Pancreas (tissue), 10 donors: ENCODE measurements at regions not wholly inside any gene's neighbourhood (a gene's known extent, or its start where the extent isn't known, plus 50 kb on each side); places are given as distances from the start of the nearest gene placed in this dataset.

Experiments
- ATAC-seq, 4 donors: fragments of 200-7000 bp; cut with Tn5 transposase; one replicate each; pipeline versions ENCODE4 v1.8.0 to v1.9.1; 2020; ENCODE audit warnings: mild to moderate bottlenecking in 4 of 4, moderate library complexity in 4 of 4
- DNase-seq, 6 donors: peaks; one replicate each; pipeline ENCODE4 v3.0.0-alpha.2; 2020
- FAIRE-seq: peaks from 2 replicates; lab custom pipeline; 2012; peaks lifted over from hg19 to GRCh38; lab: Jason Lieb, UNC
- H3K27ac ChIP-seq, 4 donors: fragments of 200-600 bp; sonication (generic); 1 replicate in 3 of 4; 2 replicates in 1 of 4; pipeline versions ENCODE4 v1.5.0 to v1.8.0; 2020
- H3K27me3 ChIP-seq, 4 donors: fragments of 200-600 bp; one replicate each; pipeline ENCODE4 v1.8.0; 2021
- H3K36me3 ChIP-seq, 3 donors: fragments of 200-600 bp; sonication (generic) in 1 of 3; one replicate each; pipeline versions ENCODE4 v1.5.0 to v1.8.0; 2020 to 2021
- H3K4me1 ChIP-seq, 3 donors: fragments of 200-600 bp; one replicate each; pipeline ENCODE4 v1.8.0; 2021
- H3K4me3 ChIP-seq, 4 donors: fragments of 200-600 bp; sonication (generic) in 2 of 4; one replicate each; pipeline versions ENCODE4 v1.5.0 to v1.8.0; 2020 to 2021
- H3K9me3 ChIP-seq, 4 donors: fragments of 200-600 bp; one replicate each; pipeline ENCODE4 v1.8.0; 2021
- WGBS, 2 donors: extraction: QIAGEN DNeasy Blood & Tissue Kit; methylation state at CpG; one replicate each; pipeline ENCODE4 v1.1.7; 2013; 5-methylcytosine and 5-hydroxymethylcytosine counted together
- intact Hi-C, 3 donors: fragments of 100-400 bp; cut with DNase I; formaldehyde crosslinking; loops; one replicate each; pipeline versions ENCODE4 v1.11.1 to v1.14.2; 2022
- TF ChIP-seq, protein P1 (sequence below), 4 donors: fragments of 200-600 bp; sonication (generic) in 3 of 4; IDR thresholded peaks; one replicate each; pipeline versions ENCODE4 v1.5.0 to v1.8.0; 2021; ENCODE audit warnings: antibody characterized with exemption in 4 of 4
- donor health status: healthy with polysubstance abuse.
- donor health status: DM: no; HTN: no; CAD: no; lungs with moderate emphysema.
- donor health status: DM: no; HTN: no; CAD: no.
- donor health status: control.
- donor health status: control.
- donor health status: Bipolar disorder and iron deficiency.
- donor health status: DM: yes; HTN: yes; CAD: no.
- donor health status: DM: no; HTN: no; CAD: no.
- donor health status: DM: no; HTN: no; CAD: no.
- donor health status: DM: yes; HTN: yes; CAD: no.

DNA sequence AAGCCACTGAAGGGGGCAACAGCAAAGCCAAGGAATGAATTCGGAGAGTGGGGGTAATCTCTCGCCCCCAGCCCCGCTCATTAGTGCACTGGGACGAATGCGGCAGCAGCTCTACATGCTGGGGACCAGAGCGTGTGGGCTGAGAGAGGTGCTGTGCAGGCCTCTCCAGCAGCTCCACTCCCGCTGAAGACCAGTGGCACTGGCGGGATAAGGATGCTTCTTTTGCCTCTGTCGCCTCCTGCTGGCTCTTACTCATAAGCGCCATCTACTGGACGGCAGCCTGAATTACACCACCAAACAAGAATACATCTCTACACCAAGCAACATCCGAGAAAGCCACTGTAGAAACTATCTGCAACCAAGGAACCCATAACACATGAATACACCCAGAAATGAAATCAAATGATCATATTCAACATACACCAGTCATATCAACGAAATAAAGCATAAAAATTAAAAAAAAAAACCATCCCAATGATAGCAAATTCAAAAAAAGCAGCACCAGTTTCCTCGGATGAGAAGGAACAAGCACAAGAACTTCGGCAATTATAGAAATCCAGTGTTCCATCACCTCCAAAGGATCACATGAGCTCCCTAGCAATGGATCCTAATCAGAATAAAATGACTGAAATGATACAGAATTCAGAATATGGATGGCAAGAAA, 79.0 kb upstream of the TMEM168 start:
- H3K4me3 ChIP-seq = no peak overlapping the region
- 77 to 79% methylated on average over 15 of the region's 15 CpGs for WGBS, 2 donors
- TF ChIP-seq, protein P1, sequence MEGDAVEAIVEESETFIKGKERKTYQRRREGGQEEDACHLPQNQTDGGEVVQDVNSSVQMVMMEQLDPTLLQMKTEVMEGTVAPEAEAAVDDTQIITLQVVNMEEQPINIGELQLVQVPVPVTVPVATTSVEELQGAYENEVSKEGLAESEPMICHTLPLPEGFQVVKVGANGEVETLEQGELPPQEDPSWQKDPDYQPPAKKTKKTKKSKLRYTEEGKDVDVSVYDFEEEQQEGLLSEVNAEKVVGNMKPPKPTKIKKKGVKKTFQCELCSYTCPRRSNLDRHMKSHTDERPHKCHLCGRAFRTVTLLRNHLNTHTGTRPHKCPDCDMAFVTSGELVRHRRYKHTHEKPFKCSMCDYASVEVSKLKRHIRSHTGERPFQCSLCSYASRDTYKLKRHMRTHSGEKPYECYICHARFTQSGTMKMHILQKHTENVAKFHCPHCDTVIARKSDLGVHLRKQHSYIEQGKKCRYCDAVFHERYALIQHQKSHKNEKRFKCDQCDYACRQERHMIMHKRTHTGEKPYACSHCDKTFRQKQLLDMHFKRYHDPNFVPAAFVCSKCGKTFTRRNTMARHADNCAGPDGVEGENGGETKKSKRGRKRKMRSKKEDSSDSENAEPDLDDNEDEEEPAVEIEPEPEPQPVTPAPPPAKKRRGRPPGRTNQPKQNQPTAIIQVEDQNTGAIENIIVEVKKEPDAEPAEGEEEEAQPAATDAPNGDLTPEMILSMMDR (IDR thresholded peaks at IDR 0.05) = peak in 3 of 4 donors; percentile 20 to 28 (median 27)
- no peaks in the 10 kb centered on the region for H3K27me3 ChIP-seq
- H3K36me3 ChIP-seq = no peaks in the 10 kb centered on the region
- intact Hi-C loops = no loop called here
- H3K27ac ChIP-seq = no peak overlapping the region
- H3K9me3 ChIP-seq = no peaks in the 10 kb centered on the region
- peak in 1 of 6 donors; percentile 48 for DNase-seq
- ATAC-seq = peak in 2 of 4 donors; percentile 12 to 17
- no peak for FAIRE-seq
- no peaks in the 10 kb centered on the region for H3K4me1 ChIP-seq

DNA sequence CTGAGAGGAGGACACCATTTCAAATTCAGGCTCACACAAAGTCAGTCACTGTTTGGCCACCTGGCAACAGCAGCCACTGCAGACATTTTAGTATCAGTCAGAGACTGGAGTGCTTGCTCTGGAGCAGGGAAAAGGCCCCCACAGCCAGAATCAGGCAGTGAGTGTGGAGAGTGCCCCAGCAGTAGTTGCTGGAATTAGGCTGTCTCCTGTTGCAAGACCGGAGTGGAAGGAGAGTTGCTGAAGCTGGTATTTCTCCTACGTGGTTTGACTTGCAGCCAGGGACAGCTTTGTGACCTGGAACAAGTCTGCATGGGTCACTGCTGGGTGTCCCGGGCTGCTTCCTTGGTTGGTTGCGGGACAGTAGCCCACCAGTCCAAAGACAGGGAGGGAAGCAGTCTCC, 78.4 kb upstream of the TMEM168 start:
- intact Hi-C loops = no loop called here
- DNase-seq (no peak), FAIRE-seq (no peak), ATAC-seq (no peak)
- TF ChIP-seq, protein P1 (IDR thresholded peaks at IDR 0.05) = no peak
- Histone ChIP-seq H3K27ac (no peak overlapping the region), H3K4me3 (no peak overlapping the region), H3K27me3 (no peaks in the 10 kb centered on the region), H3K4me1 (no peaks in the 10 kb centered on the region), H3K36me3 (no peaks in the 10 kb centered on the region), H3K9me3 (no peaks in the 10 kb centered on the region)
- 96 to 98% methylated on average over 4 of the region's 4 CpGs for WGBS, 2 donors

DNA sequence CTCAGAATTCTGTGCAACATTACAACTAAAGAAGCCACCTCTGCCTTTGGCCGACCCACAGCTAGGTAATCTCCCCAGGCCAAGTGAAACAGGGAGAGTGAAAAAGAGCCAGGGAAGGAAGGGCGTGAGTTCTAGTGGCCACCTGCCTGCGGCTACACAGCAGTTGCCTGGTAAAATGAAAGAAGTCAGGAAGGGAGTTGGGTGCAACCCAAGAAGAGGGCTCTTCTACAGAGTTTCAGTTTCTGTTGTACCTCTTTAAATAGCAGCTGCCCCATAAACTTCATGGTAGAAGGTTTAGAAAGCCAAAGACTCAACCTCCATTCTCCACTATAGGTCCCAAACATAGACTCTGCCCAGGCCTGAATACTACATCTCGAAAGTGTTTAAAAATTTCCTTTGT, 76.2 kb upstream of the TMEM168 start:
- Histone ChIP-seq H3K4me1 (no peaks in the 10 kb centered on the region), H3K27me3 (no peaks in the 10 kb centered on the region), H3K4me3 (no peak overlapping the region), H3K36me3 (no peaks in the 10 kb centered on the region), H3K27ac (no peak overlapping the region), H3K9me3 (no peaks in the 10 kb centered on the region)
- ATAC-seq = no peak
- no peak for DNase-seq
- intact Hi-C loops = no loop called here
- TF ChIP-seq, protein P1 (IDR thresholded peaks at IDR 0.05) = no peak
- 92 to 93% methylated on average over 4 of the region's 4 CpGs for WGBS, 2 donors
- no peak for FAIRE-seq

DNA sequence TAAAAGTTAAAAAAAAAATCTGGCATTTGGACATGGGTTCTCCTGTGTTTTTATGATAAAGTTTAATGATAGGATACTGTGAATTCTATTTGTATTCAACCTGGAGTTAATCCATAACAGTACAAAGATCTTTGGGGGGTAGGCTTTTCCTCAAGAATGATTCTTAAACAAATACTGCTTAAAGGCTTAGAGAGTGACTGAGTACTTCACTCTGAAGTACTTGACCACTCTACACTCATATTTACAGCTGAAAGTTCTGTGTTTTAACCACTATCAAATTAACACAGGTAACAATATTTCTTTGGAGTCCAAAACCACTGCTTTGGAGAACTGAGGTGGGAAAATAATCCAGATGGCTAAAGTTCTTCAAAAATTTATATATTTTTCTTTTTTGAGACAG, 74.2 kb upstream of the TMEM168 start:
- TF ChIP-seq, protein P1 (IDR thresholded peaks at IDR 0.05) = no peak
- ATAC-seq = no peak
- no peak for FAIRE-seq

DNA sequence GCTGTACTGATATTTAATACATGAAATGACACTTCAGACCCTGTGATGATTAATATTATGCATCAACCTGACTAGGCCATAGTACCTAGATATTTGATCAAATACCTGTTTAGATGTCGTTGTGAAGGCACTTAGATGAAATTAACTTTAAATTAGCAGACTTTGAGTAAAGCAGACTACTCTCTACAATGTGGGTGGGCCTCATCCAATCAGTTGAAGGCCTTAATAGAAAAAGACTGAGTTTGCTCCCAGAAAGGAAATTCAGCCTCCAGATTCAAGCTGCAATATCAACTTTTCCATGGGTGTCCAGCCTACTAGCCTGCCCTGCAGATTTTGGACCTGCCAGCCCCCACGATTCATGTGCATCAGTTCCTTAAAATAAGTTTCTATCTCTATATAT, 68.6 kb upstream of the TMEM168 start:
- peaks cover 0 to under 1% (median 0%) of the 10 kb centered on the region in 3 donors for H3K4me1 ChIP-seq
- TF ChIP-seq, protein P1 (IDR thresholded peaks at IDR 0.05) = no peak
- ATAC-seq (no peak), DNase-seq (no peak), FAIRE-seq (no peak)
- intact Hi-C loops = no loop called here
- no peaks in the 10 kb centered on the region for H3K27me3 ChIP-seq
- no peaks in the 10 kb centered on the region for H3K9me3 ChIP-seq
- H3K36me3 ChIP-seq = no peaks in the 10 kb centered on the region
- H3K27ac ChIP-seq = no peak overlapping the region
- 91 to 99% methylated on average over 2 of the region's 2 CpGs for WGBS, 2 donors
- no peak overlapping the region for H3K4me3 ChIP-seq

More for the DNA sequence above, 74.2 kb upstream of the TMEM168 start:
- H3K27ac ChIP-seq = no peak overlapping the region
- H3K4me1 ChIP-seq = no peaks in the 10 kb centered on the region
- no peaks in the 10 kb centered on the region for H3K27me3 ChIP-seq
- intact Hi-C loops = no loop called here
- no peak overlapping the region for H3K4me3 ChIP-seq
- no peaks in the 10 kb centered on the region for H3K36me3 ChIP-seq
- DNase-seq = no peak
- H3K9me3 ChIP-seq = no peaks in the 10 kb centered on the region
